ENCODE measurements at regions not wholly inside any gene's neighbourhood (a gene's known extent, or its start where the extent isn't known, plus 50 kb on each side); places are given as distances from the start of the nearest gene placed in this dataset.
"Not testable (repeated sequence)": the region's sequence is repeated elsewhere in the genome, so short reads cannot be mapped to it uniquely, and the experiment has no call there.

DNA sequence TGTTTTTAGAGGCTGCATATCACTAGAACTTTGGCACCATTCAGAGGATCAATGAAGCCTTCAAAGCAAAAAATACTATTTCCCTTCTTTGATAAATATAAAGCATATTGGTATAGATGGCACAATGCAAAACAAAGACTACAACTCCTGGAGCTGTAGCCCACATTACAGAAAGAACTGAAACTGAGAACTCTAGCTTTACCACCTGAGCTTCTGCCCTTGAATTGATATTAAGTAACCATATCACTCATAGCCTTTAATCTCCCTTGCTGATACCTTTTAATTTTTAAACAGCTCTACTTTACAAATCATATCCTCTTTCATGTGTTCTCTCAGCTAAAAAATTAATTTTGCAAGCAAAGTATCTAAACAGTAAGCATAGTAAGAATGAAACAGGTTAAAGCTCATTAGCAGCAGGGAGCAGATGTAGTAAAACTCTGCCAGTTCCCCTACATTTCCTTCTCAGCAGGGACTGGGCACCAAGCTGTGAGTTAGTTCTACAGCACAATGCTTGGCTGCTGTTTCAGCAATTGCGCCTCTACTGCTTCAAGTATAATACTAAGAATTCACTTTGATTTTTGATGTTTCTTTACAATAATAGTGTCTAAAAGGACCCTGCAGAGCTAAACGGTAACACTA is 97.9 kb upstream of the NANOGP8 start:
- no peaks in the 10 kb centered on the region for H3K27me3 ChIP-seq (ENCODE audit: insufficient read depth, insufficient read length)
- no peaks in the 10 kb centered on the region for H3K9me3 ChIP-seq (ENCODE audit: insufficient read depth, low read length)
- H3K4me1 ChIP-seq (ENCODE audit: insufficient read depth, insufficient read length), result peaks cover 2% of the 10 kb centered on the region
- TF ChIP-seq YY1 (IDR thresholded peaks at IDR 0.05; ENCODE audit: insufficient read depth, insufficient read length), result no peak
- no peak for TF ChIP-seq SUZ12 (IDR thresholded peaks at IDR 0.05; ENCODE audit: extremely low read depth, insufficient read depth, insufficient read length)
- TF ChIP-seq ZNF274 (IDR thresholded peaks at IDR 0.05; ENCODE audit: low read depth, low read length), result no peak
- H3K9ac ChIP-seq (ENCODE audit: insufficient read length, low read depth), result no peak overlapping the region
- peak; percentile 25 for DNase-seq (ENCODE audit: low read depth, low spot score)
- no peaks in the 10 kb centered on the region for H3K36me3 ChIP-seq (ENCODE audit: insufficient read depth, insufficient read length, low read length)
- no peak overlapping the region for H3K4me3 ChIP-seq (ENCODE audit: insufficient read length, low read depth)

DNA sequence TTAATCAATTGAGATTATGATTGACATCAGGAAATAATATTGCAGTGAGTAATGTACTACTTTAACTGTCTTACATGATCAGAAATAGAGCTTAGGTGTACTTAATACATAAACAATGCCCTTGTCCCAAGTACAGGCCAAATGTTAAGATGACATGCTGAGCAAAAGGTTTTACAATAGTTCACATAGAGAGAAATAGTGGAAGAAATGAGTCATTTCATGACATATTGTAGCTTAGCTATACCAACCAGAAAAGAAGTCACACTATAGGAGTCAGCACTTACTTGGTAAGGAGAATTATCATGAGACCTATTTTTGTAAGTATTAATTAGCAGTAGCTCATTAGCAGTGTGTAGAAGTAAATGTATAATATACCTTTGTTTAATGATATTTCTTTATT is 96.4 kb upstream of the NANOGP8 start:
- H3K27me3 ChIP-seq (ENCODE audit: insufficient read depth, insufficient read length), result no peaks in the 10 kb centered on the region
- DNase-seq (ENCODE audit: low read depth, low spot score), result no peak
- TF ChIP-seq YY1 (IDR thresholded peaks at IDR 0.05; ENCODE audit: insufficient read depth, insufficient read length) (no peak), ZNF274 (IDR thresholded peaks at IDR 0.05; ENCODE audit: low read depth, low read length) (no peak), SUZ12 (IDR thresholded peaks at IDR 0.05; ENCODE audit: extremely low read depth, insufficient read depth, insufficient read length) (no peak)
- no peaks in the 10 kb centered on the region for H3K9me3 ChIP-seq (ENCODE audit: insufficient read depth, low read length)
- H3K4me3 ChIP-seq (ENCODE audit: insufficient read length, low read depth), result no peak overlapping the region
- H3K36me3 ChIP-seq (ENCODE audit: insufficient read depth, insufficient read length, low read length), result no peaks in the 10 kb centered on the region
- no peak overlapping the region for H3K9ac ChIP-seq (ENCODE audit: insufficient read length, low read depth)
- peaks cover 2% of the 10 kb centered on the region for H3K4me1 ChIP-seq (ENCODE audit: insufficient read depth, insufficient read length)

DNA sequence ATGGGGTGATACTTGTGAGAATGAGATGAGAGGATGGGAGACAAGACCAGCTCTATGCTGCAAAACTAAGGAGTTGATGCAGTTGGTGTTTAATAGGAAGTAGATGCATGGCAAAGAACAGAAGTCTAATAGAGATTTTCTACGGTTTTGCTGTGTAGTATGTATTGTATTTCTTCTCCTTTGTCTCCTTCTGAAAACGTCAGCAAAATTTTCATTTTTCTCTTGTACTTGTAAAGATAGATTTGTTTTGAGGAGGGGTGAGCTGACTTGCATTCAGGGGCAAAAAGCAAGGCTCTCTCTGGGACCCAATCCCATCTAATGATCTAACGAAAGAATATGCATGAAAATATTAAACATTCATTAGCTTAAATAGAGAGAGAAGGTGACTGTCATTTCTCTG is 94.6 kb upstream of the NANOGP8 start:
- Histone ChIP-seq H3K4me1 (ENCODE audit: insufficient read depth, insufficient read length) (peaks cover 2% of the 10 kb centered on the region), H3K36me3 (ENCODE audit: insufficient read depth, insufficient read length, low read length) (no peaks in the 10 kb centered on the region), H3K9ac (ENCODE audit: insufficient read length, low read depth) (no peak overlapping the region), H3K4me3 (ENCODE audit: insufficient read length, low read depth) (no peak overlapping the region), H3K9me3 (ENCODE audit: insufficient read depth, low read length) (no peaks in the 10 kb centered on the region), H3K27me3 (ENCODE audit: insufficient read depth, insufficient read length) (no peaks in the 10 kb centered on the region)
- DNase-seq (ENCODE audit: low read depth, low spot score), result no peak
- no peak for TF ChIP-seq SUZ12 (IDR thresholded peaks at IDR 0.05; ENCODE audit: extremely low read depth, insufficient read depth, insufficient read length)
- TF ChIP-seq ZNF274 (IDR thresholded peaks at IDR 0.05; ENCODE audit: low read depth, low read length), result no peak
- no peak for TF ChIP-seq YY1 (IDR thresholded peaks at IDR 0.05; ENCODE audit: insufficient read depth, insufficient read length)

DNA sequence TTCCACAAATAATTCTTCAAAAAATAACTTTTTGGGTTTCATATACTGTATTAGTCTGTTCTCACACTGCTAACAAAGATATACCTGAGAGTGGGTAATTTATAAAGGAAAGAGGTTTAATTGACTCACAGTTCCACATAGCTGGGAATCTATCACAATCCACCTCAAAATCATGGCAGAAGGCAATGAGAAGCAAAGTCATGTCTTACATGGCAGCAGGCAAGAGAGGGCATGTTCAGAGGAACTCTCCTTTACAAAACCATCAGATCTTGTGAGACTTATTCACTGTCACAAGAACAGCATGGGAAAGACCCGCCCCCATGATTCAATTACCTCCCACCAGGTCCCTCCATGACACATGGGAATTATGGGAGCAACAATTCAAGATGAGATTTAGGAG is 93.1 kb upstream of the NANOGP8 start:
- not testable (repeated sequence) for H3K27me3 ChIP-seq (ENCODE audit: insufficient read depth, insufficient read length); H3K4me1 ChIP-seq (ENCODE audit: insufficient read depth, insufficient read length); H3K4me3 ChIP-seq (ENCODE audit: insufficient read length, low read depth); H3K9me3 ChIP-seq (ENCODE audit: insufficient read depth, low read length); DNase-seq (ENCODE audit: low read depth, low spot score); H3K36me3 ChIP-seq (ENCODE audit: insufficient read depth, insufficient read length, low read length); H3K9ac ChIP-seq (ENCODE audit: insufficient read length, low read depth)

DNA sequence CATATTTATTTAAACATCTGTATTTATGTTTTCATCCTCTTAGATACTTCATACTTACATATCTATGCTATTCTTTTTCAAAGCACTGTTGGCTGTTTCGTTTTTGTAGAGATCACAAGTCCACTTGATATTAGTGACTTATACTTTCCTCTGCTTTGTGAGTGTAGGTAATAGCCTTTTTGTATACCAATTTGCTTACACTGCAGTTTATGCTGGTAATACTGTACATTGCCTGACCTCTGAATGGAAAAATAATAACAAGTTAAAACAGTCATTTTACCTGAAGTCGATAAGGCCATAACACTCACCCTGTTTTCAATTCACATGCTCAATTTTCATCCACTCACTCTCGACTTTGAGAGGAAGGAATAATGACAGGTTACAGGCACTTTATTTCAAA is 89.9 kb upstream of the NANOGP8 start:
- DNase-seq (ENCODE audit: low read depth, low spot score), result no peak
- peaks cover 2% of the 10 kb centered on the region for H3K4me1 ChIP-seq (ENCODE audit: insufficient read depth, insufficient read length)
- no peaks in the 10 kb centered on the region for H3K36me3 ChIP-seq (ENCODE audit: insufficient read depth, insufficient read length, low read length)
- TF ChIP-seq ZNF274 (IDR thresholded peaks at IDR 0.05; ENCODE audit: low read depth, low read length) (no peak), SUZ12 (IDR thresholded peaks at IDR 0.05; ENCODE audit: extremely low read depth, insufficient read depth, insufficient read length) (no peak), YY1 (IDR thresholded peaks at IDR 0.05; ENCODE audit: insufficient read depth, insufficient read length) (no peak)
- H3K4me3 ChIP-seq (ENCODE audit: insufficient read length, low read depth), result no peak overlapping the region
- no peaks in the 10 kb centered on the region for H3K9me3 ChIP-seq (ENCODE audit: insufficient read depth, low read length)
- H3K9ac ChIP-seq (ENCODE audit: insufficient read length, low read depth), result no peak overlapping the region
- no peaks in the 10 kb centered on the region for H3K27me3 ChIP-seq (ENCODE audit: insufficient read depth, insufficient read length)

DNA sequence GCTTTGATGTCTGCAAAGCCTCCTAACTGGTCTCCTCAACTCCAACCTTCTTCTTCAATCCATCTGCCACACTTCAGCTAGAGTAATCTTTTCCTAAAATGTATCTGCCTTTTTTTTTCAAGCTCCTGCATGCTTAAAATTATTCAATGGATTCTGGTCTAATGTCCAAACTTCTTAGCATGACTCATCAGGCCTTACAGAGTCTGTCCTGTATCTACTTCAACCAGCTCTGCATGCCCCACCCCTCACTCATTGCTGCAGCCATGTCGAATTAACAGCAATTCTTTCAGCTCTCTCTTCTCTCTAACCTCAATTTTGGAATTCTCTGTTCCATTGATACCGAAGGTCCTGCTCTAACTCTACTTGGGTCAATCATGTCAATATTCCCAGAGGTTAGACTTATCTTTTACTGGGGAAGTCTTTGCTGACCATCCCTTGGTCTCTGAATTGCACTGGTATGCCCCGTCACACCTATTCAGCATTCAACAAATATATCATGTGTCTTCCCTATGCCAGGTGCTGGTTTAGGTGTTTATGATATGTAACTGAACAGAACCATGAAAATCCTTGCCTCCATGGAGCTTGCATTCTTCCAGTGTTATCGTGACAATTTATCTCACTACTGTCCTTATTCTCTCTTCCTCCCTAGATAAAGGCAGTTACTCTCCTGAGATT is 88.5 kb upstream of the NANOGP8 start:
- Histone ChIP-seq H3K9me3 (ENCODE audit: insufficient read depth, low read length) (no peaks in the 10 kb centered on the region), H3K27me3 (ENCODE audit: insufficient read depth, insufficient read length) (no peaks in the 10 kb centered on the region), H3K36me3 (ENCODE audit: insufficient read depth, insufficient read length, low read length) (no peaks in the 10 kb centered on the region), H3K4me3 (ENCODE audit: insufficient read length, low read depth) (no peak overlapping the region), H3K4me1 (ENCODE audit: insufficient read depth, insufficient read length) (no peaks in the 10 kb centered on the region), H3K9ac (ENCODE audit: insufficient read length, low read depth) (no peak overlapping the region)
- no peak for DNase-seq (ENCODE audit: low read depth, low spot score)
- no peak for TF ChIP-seq ZNF274 (IDR thresholded peaks at IDR 0.05; ENCODE audit: low read depth, low read length)
- no peak for TF ChIP-seq YY1 (IDR thresholded peaks at IDR 0.05; ENCODE audit: insufficient read depth, insufficient read length)
- no peak for TF ChIP-seq SUZ12 (IDR thresholded peaks at IDR 0.05; ENCODE audit: extremely low read depth, insufficient read depth, insufficient read length)

DNA sequence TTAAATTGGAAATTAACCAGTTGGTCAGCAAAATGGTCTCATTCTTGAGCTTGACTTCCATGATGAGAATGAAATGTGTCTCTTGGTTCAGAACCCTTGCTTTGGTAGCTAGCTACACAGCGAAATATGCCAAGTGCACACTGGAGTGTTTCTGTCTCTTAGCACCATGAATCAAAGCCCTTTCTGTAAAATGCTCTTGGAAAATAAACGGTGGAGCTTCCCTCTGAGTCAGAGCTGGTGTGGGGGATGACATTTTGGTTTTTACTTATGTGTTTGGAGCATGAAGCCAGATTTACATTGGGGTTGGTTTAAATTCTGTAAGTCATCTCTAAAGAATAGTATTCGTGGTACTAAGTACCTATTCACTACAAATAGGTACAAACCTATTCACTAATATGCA is 85.1 kb upstream of the NANOGP8 start:
- Histone ChIP-seq H3K27me3 (ENCODE audit: insufficient read depth, insufficient read length) (no peaks in the 10 kb centered on the region), H3K9me3 (ENCODE audit: insufficient read depth, low read length) (no peaks in the 10 kb centered on the region), H3K9ac (ENCODE audit: insufficient read length, low read depth) (no peak overlapping the region), H3K36me3 (ENCODE audit: insufficient read depth, insufficient read length, low read length) (no peaks in the 10 kb centered on the region), H3K4me1 (ENCODE audit: insufficient read depth, insufficient read length) (no peaks in the 10 kb centered on the region), H3K4me3 (ENCODE audit: insufficient read length, low read depth) (no peak overlapping the region)
- TF ChIP-seq SUZ12 (IDR thresholded peaks at IDR 0.05; ENCODE audit: extremely low read depth, insufficient read depth, insufficient read length) (no peak), ZNF274 (IDR thresholded peaks at IDR 0.05; ENCODE audit: low read depth, low read length) (no peak), YY1 (IDR thresholded peaks at IDR 0.05; ENCODE audit: insufficient read depth, insufficient read length) (no peak)
- DNase-seq (ENCODE audit: low read depth, low spot score), result no peak
